Inflammatory macrophage (primary cell): ENCODE measurements at regions not wholly inside any gene's neighbourhood (a gene's known extent, or its start where the extent isn't known, plus 50 kb on each side); places are given as distances from the start of the nearest gene placed in this dataset.
A peak's percentile ranks its signal among the peaks of the same experiment; 100 is the strongest.

Experiments used
- DNase-seq, 2 donors: peaks; one replicate each; pipeline ENCODE4 v3.0.0-alpha.2; 2020 to 2022

- DNase-seq: no peak
Observed at GRCh38 chr7:26459540-26460193, 168.0 kb downstream of the SNX10 start.

- DNase-seq: no peak
Observed at GRCh38 chr7:26460351-26461085, 168.9 kb downstream of the SNX10 start.

GRCh38 chr7:26461518-26461917 lies 169.9 kb downstream of the SNX10 start:
- peak; percentile 17 to 45 for DNase-seq

GRCh38 chr7:26466007-26466406 lies 174.3 kb downstream of the SNX10 start:
- no peak for DNase-seq

- no peak for DNase-seq
Observed at GRCh38 chr7:26467104-26467503, 175.4 kb downstream of the SNX10 start.

- no peak for DNase-seq
Observed at GRCh38 chr7:26467541-26467940, 175.9 kb downstream of the SNX10 start.

GRCh38 chr7:26468625-26469024 lies 177.0 kb downstream of the SNX10 start:
- DNase-seq: no peak

GRCh38 chr7:26469188-26469587 lies 177.5 kb downstream of the SNX10 start:
- DNase-seq: no peak

GRCh38 chr7:26470691-26471090 lies 179.0 kb downstream of the SNX10 start:
- no peak for DNase-seq

- no peak for DNase-seq
Observed at GRCh38 chr7:26471306-26472075, 179.8 kb downstream of the SNX10 start.

GRCh38 chr7:26472971-26473370 lies 181.3 kb downstream of the SNX10 start:
- no peak for DNase-seq

- no peak for DNase-seq
Observed at GRCh38 chr7:26476271-26476670, 184.6 kb downstream of the SNX10 start.

- no peak for DNase-seq
Observed at GRCh38 chr7:26477381-26477990, 185.8 kb downstream of the SNX10 start.

GRCh38 chr7:26478550-26478949 lies 186.9 kb downstream of the SNX10 start:
- DNase-seq: no peak

- DNase-seq: no peak
Observed at GRCh38 chr7:26479581-26479980, 187.9 kb downstream of the SNX10 start.

- DNase-seq: no peak
Observed at GRCh38 chr7:26480156-26480555, 188.5 kb downstream of the SNX10 start.

- DNase-seq: no peak
Observed at GRCh38 chr7:26482927-26483326, 191.3 kb downstream of the SNX10 start.

GRCh38 chr7:26483843-26484242 lies 192.2 kb downstream of the SNX10 start:
- no peak for DNase-seq

GRCh38 chr7:26485367-26485934 lies 193.8 kb downstream of the SNX10 start:
- no peak for DNase-seq

GRCh38 chr7:26486153-26486552 lies 194.5 kb downstream of the SNX10 start:
- no peak for DNase-seq

GRCh38 chr7:26487780-26488515 lies 196.3 kb downstream of the SNX10 start:
- no peak for DNase-seq

GRCh38 chr7:26489391-26489790 lies 197.7 kb downstream of the SNX10 start:
- DNase-seq: no peak
